Right lobe of liver (tissue), 4 donors: ENCODE measurements at regions not wholly inside any gene's neighbourhood (a gene's known extent, or its start where the extent isn't known, plus 50 kb on each side); places are given as distances from the start of the nearest gene placed in this dataset.

ENCODE experiments used
- POLR2A ChIP-seq: fragments of 450-650 bp; IDR thresholded peaks from one replicate; pipeline ENCODE4 v1.6.1; 2017; ENCODE audit warnings: antibody characterized with exemption, mild to moderate bottlenecking
- TF ChIP-seq, protein P1 (sequence below), 4 donors: fragments of 200-600 bp in 3 of 4; fragments of 450-650 bp in 1 of 4; IDR thresholded peaks; one replicate each; pipeline versions ENCODE4 v1.5.1 to v1.8.0; 2016 to 2022; ENCODE audit warnings: antibody characterized with exemption in 4 of 4, mild to moderate bottlenecking in 2 of 4
- donor health status: DM: no; HTN: no; CAD: no.
- donor health status: DM: no; HTN: no; CAD: no.
- donor health status: DM: no; HTN: yes; CAD: no.

DNA sequence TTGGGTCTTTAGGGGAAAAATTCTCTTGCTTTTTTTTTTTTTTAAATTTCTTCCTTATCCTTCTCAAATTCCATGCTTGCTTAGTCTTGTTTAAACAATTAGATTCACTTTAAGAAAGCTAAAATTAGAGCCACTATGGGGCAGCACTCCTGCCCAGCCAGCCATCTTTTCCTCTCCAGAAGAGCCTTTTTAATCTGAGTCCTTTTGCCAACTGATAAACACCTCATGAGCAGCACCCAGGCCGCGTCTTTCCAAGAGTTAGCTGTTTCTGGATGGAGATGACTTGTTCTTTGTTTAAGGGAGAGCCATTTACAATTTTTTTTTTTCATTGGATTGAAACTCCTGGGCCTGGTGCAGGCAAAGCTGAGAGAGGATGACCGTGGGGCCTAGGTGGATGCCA lies 53.3 kb upstream of the TSPAN2 start:
- TF ChIP-seq, protein P1, sequence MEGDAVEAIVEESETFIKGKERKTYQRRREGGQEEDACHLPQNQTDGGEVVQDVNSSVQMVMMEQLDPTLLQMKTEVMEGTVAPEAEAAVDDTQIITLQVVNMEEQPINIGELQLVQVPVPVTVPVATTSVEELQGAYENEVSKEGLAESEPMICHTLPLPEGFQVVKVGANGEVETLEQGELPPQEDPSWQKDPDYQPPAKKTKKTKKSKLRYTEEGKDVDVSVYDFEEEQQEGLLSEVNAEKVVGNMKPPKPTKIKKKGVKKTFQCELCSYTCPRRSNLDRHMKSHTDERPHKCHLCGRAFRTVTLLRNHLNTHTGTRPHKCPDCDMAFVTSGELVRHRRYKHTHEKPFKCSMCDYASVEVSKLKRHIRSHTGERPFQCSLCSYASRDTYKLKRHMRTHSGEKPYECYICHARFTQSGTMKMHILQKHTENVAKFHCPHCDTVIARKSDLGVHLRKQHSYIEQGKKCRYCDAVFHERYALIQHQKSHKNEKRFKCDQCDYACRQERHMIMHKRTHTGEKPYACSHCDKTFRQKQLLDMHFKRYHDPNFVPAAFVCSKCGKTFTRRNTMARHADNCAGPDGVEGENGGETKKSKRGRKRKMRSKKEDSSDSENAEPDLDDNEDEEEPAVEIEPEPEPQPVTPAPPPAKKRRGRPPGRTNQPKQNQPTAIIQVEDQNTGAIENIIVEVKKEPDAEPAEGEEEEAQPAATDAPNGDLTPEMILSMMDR (IDR thresholded peaks at IDR 0.05), result no peak
- TF ChIP-seq POLR2A, result no peak
